Endothelial cell of umbilical vein (primary cell): ENCODE measurements at regions not wholly inside any gene's neighbourhood (a gene's known extent, or its start where the extent isn't known, plus 50 kb on each side); places are given as distances from the start of the nearest gene placed in this dataset.

Experiments
- BruUV-seq: library from RNA; stranded (reverse); fragments of 400-500 nt; replicated peaks from 2 replicates; lab custom pipeline; 2021; lab: Mats Ljungman, UMichigan
- CTCF ChIA-PET: fragments of 300-600, 350-600 bp; sonication (Branson Sonifier 250); formaldehyde crosslinking; loops from one replicate; lab custom pipeline; 2021; ENCODE audit warnings: antibody characterized with exemption, inconsistent platforms; lab: Charles Lee
- POLR2A ChIA-PET: fragments of 300-600, 350-600 bp; sonication (Branson Sonifier 250); formaldehyde crosslinking; loops from one replicate; lab custom pipeline; 2021; ENCODE audit warnings: antibody characterized with exemption, inconsistent platforms; lab: Charles Lee
- DNase-seq: peaks from one replicate; pipeline ENCODE4 v3.0.0-alpha.2; 2011; ENCODE audit warnings: low read depth, low spot score
- FAIRE-seq: peaks from 2 replicates; lab custom pipeline; 2011; peaks lifted over from hg19 to GRCh38; lab: Jason Lieb, UNC
- H2AFZ ChIP-seq: 2 replicates; pipeline ENCODE4 v1.6.0; 2012; ENCODE audit warnings: low read depth, low read length, control low read depth, inconsistent platforms
- H3K27ac ChIP-seq: 2 replicates; pipeline ENCODE4 v1.5.1; 2011; ENCODE audit warnings: low read depth, mild to moderate bottlenecking, control low read depth, low read length, moderate library complexity; ENCODE audit not compliant: insufficient read depth
- H3K27me3 ChIP-seq, 2 experiments: 2 replicates each; pipeline versions ENCODE4 v1.6.0 to v1.6.1; 2011; ENCODE audit warnings: low read length in 2 of 2, mixed read lengths in 1 of 2; ENCODE audit not compliant: control insufficient read depth in 2 of 2, insufficient read depth in 2 of 2
- H3K36me3 ChIP-seq, 2 experiments: 2 replicates in 1 of 2; 3 replicates in 1 of 2; pipeline ENCODE4 v1.5.1; 2011; ENCODE audit warnings: low read length in 2 of 2, mild to moderate bottlenecking in 1 of 2, moderate library complexity in 1 of 2; ENCODE audit not compliant: control insufficient read depth in 2 of 2, insufficient read depth in 2 of 2; ENCODE audit errors: extremely low read depth in 1 of 2
- H3K4me1 ChIP-seq: 3 replicates; pipeline ENCODE4 v1.5.1; 2011; ENCODE audit warnings: mild to moderate bottlenecking, low read length; ENCODE audit not compliant: control insufficient read depth, insufficient read depth; ENCODE audit errors: extremely low read depth
- H3K4me2 ChIP-seq: 2 replicates; pipeline ENCODE4 v1.6.1; 2011; ENCODE audit warnings: low read length, control low read depth, mixed read lengths; ENCODE audit not compliant: insufficient read depth
- H3K4me3 ChIP-seq, 3 experiments: fragments of 200-600 bp in 1 of 3; sonication (generic), shearing (Covaris generic) in 1 of 3; replicated peaks in 1 of 3; 2 replicates each; pipeline ENCODE4 v1.5.1; 2011 to 2016; ENCODE audit warnings: control low read depth in 3 of 3, low read length in 3 of 3, mild to moderate bottlenecking in 2 of 3, inconsistent platforms in 1 of 3, low read depth in 1 of 3, moderate library complexity in 1 of 3; ENCODE audit not compliant: insufficient read depth in 1 of 3
- H3K79me2 ChIP-seq: 2 replicates; pipeline ENCODE4 v1.6.0; 2012; ENCODE audit warnings: low read length, inconsistent platforms; ENCODE audit not compliant: control insufficient read depth, insufficient read depth
- H3K9ac ChIP-seq: replicated peaks from 2 replicates; pipeline ENCODE3; 2011; ENCODE audit warnings: low read length, control low read depth; ENCODE audit not compliant: insufficient read depth; ENCODE audit errors: extremely low read depth
- H3K9me1 ChIP-seq: replicated peaks from 3 replicates; pipeline ENCODE4 v1.6.0; 2011; ENCODE audit warnings: mild to moderate bottlenecking, low read length; ENCODE audit not compliant: control insufficient read depth, insufficient read depth; ENCODE audit errors: extremely low read depth
- H3K9me3 ChIP-seq: replicated peaks from 2 replicates; pipeline ENCODE4 v1.5.1; 2012; ENCODE audit warnings: low read length, inconsistent platforms; ENCODE audit not compliant: control insufficient read depth, insufficient read depth
- H4K20me1 ChIP-seq: replicated peaks from 2 replicates; pipeline ENCODE3; 2011; ENCODE audit warnings: mild to moderate bottlenecking, low read length; ENCODE audit not compliant: control insufficient read depth, insufficient read depth; ENCODE audit errors: extremely low read depth
- EZH2 ChIP-seq: IDR thresholded peaks from 2 replicates; pipeline ENCODE4 v1.6.1; 2012; ENCODE audit warnings: borderline replicate concordance, low read depth, mild to moderate bottlenecking, moderate library complexity, low read length, inconsistent platforms; ENCODE audit not compliant: severe bottlenecking
- FOS ChIP-seq: IDR thresholded peaks from 2 replicates; pipeline ENCODE4 v1.6.1; 2011; ENCODE audit warnings: mild to moderate bottlenecking, low read length, moderate library complexity, borderline replicate concordance; ENCODE audit not compliant: insufficient read depth
- GATA2 ChIP-seq: IDR thresholded peaks from 2 replicates; pipeline ENCODE4 v1.7.0; 2011; ENCODE audit warnings: low read depth, mild to moderate bottlenecking, moderate library complexity, mixed read lengths, low read length; ENCODE audit not compliant: insufficient read length, insufficient read depth
- JUN ChIP-seq: IDR thresholded peaks from 2 replicates; pipeline ENCODE4 v1.6.1; 2011; ENCODE audit warnings: borderline replicate concordance, low read depth; ENCODE audit not compliant: insufficient read length, insufficient read depth
- MYC ChIP-seq: IDR thresholded peaks from one replicate; pipeline ENCODE4 v1.6.1; 2011; ENCODE audit warnings: mild to moderate bottlenecking, low read depth, low read length
- POLR2A ChIP-seq: IDR thresholded peaks from 2 replicates; pipeline ENCODE4 v1.6.1; 2012; ENCODE audit warnings: low read depth, mild to moderate bottlenecking, control low read depth, low read length
- POLR2AphosphoS5 ChIP-seq: IDR thresholded peaks from 2 replicates; pipeline ENCODE4 v1.6.1; 2012; ENCODE audit warnings: low read depth, mild to moderate bottlenecking, control low read depth, low read length, moderate library complexity; ENCODE audit not compliant: insufficient read depth
- dilution Hi-C: fragments of 300-500 bp; cut with MboI; formaldehyde crosslinking; loops from one replicate; pipeline ENCODE4 v1.15.0; 2019; ENCODE audit warnings: low sequenced_read_pairs; ENCODE audit not compliant: extremely low pct_ligation_motif_present
- intact Hi-C: fragments of 100-400 bp; cut with micrococcal nuclease; formaldehyde crosslinking; loops from one replicate; pipeline ENCODE4 v1.10.0; 2022
- TF ChIP-seq, protein P1 (sequence below): IDR thresholded peaks from 2 replicates; pipeline ENCODE4 v1.6.1; 2011; ENCODE audit not compliant: insufficient read depth, insufficient read length

DNA sequence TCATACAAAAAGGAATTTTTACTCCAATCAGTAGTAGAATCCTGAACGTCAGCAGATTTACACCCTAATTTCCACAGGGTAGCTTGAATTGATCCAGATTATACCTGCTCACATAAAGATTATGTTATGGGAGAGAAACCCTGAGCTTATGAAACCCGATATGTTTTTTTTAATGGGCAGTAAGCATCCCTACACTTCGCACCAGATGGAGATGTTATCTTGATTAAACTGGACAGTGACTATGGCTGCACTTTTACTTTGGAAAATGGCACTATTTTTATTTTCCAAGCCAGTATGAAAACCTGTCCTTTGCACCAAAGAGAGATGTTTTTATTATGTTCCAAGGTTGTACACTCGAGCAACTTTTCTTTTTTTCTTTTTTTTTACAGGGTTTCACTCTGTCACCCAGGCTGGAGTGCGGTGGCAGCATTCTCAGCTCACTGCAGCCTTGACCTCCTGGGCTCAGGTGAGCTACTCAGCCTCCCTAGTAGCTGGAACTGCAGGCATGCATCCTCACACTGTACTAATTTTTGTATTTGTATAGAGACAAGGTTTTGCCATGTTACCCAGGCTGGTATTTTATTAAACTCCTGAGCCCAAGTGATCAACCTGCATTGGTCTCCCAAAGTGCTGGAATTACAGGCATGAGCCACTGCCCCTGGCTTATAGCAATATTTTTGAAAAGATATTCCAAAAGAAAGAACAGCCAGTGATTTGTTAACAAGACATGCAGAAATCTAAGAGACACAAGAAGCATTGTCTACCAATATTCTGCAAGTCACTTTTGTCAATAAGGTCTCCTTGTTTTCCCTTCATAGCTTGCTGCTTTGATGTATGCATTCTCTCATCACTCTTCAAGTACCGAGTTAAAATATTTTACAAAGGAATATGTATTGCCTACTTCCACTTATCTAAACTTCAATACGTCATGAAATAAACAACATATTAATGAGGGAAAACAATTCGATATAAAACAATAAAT lies 1412.6 kb downstream of the ZPLD1 start:
- intact Hi-C loops (no loop called here), dilution Hi-C loops (no loop called here)
- Histone ChIP-seq H3K9me3 (no peaks in the 10 kb centered on the region), H3K4me1 (no peaks in the 10 kb centered on the region), H3K4me3 (no peak overlapping the region), H3K27me3 (no peaks in the 10 kb centered on the region), H3K79me2 (no peaks in the 10 kb centered on the region), H3K9me1 (no peaks in the 10 kb centered on the region), H3K9ac (no peak overlapping the region), H3K36me3 (no peaks in the 10 kb centered on the region), H4K20me1 (no peaks in the 10 kb centered on the region), H3K27ac (no peak overlapping the region), H2AFZ (no peak overlapping the region), H3K4me2 (no peak overlapping the region)
- no peak for TF ChIP-seq EZH2
- TF ChIP-seq, protein P1, sequence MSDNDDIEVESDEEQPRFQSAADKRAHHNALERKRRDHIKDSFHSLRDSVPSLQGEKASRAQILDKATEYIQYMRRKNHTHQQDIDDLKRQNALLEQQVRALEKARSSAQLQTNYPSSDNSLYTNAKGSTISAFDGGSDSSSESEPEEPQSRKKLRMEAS, result no peak
- TF ChIP-seq JUN, result no peak
- no peak for TF ChIP-seq POLR2AphosphoS5
- TF ChIP-seq MYC, result no peak
- no peak for TF ChIP-seq GATA2
- TF ChIP-seq POLR2A, result no peak
- no peak for TF ChIP-seq FOS
- no peak for DNase-seq
- no peak for FAIRE-seq
- CTCF ChIA-PET, result no interaction called here
- POLR2A ChIA-PET, result no interaction called here
- no TSS peak for BruUV-seq
